HG03439 (cell line): ENCODE measurements at regions not wholly inside any gene's neighbourhood (a gene's known extent, or its start where the extent isn't known, plus 50 kb on each side); places are given as distances from the start of the nearest gene placed in this dataset.

Source experiments
- ATAC-seq: cut with Tn5 transposase; IDR thresholded peaks from one replicate; pipeline ENCODE4 v1.9.1; 2021; ENCODE audit warnings: mild to moderate bottlenecking, moderate library complexity; ENCODE audit not compliant: unreplicated experiment

GRCh38 chr1:221099747-221100595 is 220.7 kb downstream of the HLX start:
- no peak for ATAC-seq

DNA sequence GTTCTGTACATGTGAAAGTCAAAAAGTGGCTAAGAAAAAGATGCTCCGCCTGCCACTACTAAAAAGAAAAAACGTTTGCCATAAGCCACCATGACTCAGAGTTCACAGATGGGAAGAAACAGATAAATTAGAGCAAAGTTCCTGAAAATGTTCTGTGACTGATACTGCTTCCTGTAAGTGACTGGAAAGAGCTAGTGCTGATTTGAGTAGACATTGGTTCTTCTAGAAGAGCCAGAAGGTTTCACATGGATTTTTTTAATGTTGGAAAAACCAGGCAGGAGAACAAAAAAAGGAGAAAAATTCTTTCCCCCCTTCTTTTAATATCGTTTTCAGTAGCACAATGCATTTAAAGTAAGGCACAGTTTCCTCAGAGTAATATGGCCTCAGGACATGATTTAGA is 221.4 kb downstream of the HLX start:
- no peak for ATAC-seq

DNA sequence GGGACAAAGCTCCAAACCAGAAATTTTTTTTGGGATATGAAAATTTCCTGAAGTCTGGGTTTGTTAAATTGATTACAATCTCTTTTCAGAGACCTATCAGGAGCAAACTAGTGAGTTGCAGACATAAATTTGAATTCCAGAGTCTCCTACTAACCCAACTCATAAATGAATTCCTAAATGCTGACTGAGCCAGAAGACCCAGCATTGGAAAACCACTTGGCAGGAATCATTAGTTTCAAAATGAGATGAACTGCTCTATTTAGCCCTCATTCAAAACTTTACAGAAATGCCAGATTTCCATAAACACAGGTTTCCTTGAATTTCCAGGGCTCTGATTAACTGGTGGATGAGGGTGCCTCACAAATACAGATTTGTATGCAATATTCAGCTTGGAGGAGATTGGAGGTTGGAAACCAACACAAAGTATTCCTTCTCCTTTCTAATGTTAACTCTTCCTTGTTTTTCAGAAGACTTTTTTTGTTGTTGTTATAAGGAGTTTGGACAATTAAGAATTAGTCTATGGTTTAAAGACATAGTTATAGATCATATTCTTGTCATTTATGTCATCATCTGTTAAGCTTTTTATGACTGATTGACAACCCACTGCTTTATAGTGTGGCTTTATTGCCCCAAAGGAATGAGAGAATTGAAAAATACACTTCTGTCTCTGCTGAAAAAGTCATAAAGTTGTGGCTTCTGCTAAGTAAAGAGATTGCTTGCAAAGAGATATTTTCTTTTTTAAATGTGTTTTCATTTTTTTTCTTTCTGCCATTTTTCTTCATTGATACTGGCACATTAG is 222.8 kb downstream of the HLX start:
- ATAC-seq, result no peak

GRCh38 chr1:221104596-221104995 is 225.4 kb downstream of the HLX start:
- ATAC-seq, result no peak

GRCh38 chr1:221105578-221105977 is 226.3 kb downstream of the HLX start:
- no peak for ATAC-seq

GRCh38 chr1:221106616-221107015 is 227.4 kb downstream of the HLX start:
- ATAC-seq, result no peak

- ATAC-seq, result no peak
These were observed 230.7 kb downstream of the HLX start for GRCh38 chr1:221109930-221110329.

GRCh38 chr1:221117133-221117532 is 237.9 kb downstream of the HLX start:
- ATAC-seq, result no peak

DNA sequence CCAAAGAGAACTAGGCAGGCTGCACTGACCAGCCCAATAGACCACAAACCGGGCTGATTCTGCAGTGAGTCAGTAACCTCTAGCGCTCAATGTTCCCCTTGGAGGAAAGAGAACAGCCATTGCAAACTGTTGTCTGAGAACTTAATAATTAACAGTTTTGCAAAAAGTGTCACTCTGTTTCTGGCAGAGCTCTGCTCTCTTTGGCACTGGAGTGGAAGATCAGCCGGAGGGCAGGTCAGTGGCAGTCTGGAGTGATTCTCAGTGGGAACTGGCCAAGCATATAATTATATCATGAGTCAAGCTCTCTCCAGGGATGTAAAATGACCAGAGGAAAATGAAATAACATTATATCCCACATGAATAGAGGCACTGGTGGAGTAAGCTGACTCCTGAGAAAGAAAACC is 238.3 kb downstream of the HLX start:
- no peak for ATAC-seq

DNA sequence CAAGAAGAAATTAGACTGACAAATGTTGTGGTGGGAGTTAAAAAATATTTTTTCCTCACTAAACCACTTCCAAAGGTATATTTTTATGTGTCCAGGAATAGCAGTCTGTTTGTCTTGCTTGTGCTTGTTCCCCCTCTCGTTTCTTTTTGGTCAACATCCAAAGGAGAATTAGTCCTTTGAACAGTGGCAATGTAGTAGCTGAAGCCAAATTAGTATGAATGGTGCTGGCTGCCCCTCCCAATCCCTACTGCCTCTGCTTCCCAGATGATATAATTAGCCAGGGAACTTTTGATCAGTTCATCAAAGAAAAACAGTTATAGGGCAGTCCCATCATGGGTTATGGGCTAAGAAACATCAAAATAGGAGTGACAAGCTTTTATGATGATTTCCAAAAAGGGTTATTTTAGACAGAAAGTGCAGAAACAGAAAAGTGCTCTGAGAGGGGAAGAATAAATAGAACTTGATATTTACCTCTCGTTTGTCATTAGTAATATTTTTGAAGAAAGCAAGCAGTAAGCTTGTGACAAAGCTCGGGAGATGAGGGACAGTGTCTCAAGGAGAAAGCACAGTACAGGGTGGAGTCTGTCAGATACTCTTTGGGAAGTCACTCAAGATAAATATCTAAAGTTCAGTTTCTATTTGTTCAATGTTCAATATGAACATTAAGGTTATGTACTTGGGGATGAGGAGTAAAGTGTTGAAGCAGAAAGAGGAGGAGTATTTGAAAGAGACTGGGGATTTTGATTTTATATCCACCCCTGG is 239.1 kb downstream of the HLX start:
- no peak for ATAC-seq

GRCh38 chr1:221118938-221119320 is 239.7 kb downstream of the HLX start:
- ATAC-seq, result no peak

DNA sequence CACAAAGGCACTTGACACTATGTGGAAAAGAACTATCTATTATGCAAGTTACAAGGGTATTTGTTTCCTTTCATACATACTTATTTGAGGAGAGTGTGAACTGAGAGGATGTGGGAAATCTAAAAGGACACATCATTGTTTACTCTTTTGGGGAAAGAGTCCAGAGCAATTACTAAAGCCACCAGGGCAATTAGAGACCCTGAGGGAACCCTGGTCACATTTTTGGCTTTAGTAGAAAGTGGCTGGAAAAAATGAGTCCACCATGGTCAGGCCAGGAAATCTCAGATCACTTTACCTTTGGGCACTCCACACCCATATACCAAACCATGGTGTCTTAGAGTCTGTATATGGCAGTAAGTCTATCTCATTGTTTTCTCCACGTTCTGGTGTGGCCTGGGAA is 243.3 kb downstream of the HLX start:
- no peak for ATAC-seq

DNA sequence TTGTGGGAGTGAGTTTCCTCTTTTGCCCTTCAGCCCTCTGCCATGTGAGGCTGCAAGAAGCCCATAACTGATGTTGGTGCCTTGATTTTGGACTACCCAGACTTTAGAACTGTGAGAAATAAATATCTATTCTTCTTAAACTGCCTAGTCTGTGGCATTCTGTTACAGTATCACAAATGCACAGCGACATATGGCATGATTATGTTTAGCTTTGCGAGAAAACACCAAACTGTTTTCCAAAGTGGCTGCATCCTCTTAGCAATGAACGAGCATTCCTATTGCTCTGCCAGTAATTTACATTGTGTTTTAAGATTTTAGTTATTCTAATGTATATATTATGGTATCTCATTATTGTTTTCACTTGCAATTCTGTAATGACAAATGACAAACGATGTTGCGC is 246.7 kb downstream of the HLX start:
- ATAC-seq, result no peak

GRCh38 chr1:221137666-221138065 is 258.4 kb downstream of the HLX start:
- ATAC-seq, result no peak

GRCh38 chr1:221138516-221138915 is 259.3 kb downstream of the HLX start:
- no peak for ATAC-seq

GRCh38 chr1:221139991-221140390 is 260.7 kb downstream of the HLX start:
- ATAC-seq, result no peak

GRCh38 chr1:221141096-221141495 is 261.9 kb downstream of the HLX start:
- no peak for ATAC-seq

GRCh38 chr1:221141606-221142285 is 262.5 kb downstream of the HLX start:
- no peak for ATAC-seq

GRCh38 chr1:221148660-221149059 is 269.4 kb downstream of the HLX start:
- no peak for ATAC-seq

- ATAC-seq, result no peak
These were observed 269.9 kb downstream of the HLX start for GRCh38 chr1:221149111-221149510.

- no peak for ATAC-seq
These were observed 270.4 kb downstream of the HLX start for GRCh38 chr1:221149555-221150075.
